ENCODE measurements at regions not wholly inside any gene's neighbourhood (a gene's known extent, or its start where the extent isn't known, plus 50 kb on each side); places are given as distances from the start of the nearest gene placed in this dataset.
A peak's percentile ranks its signal among the peaks of the same experiment; 100 is the strongest.

DNA sequence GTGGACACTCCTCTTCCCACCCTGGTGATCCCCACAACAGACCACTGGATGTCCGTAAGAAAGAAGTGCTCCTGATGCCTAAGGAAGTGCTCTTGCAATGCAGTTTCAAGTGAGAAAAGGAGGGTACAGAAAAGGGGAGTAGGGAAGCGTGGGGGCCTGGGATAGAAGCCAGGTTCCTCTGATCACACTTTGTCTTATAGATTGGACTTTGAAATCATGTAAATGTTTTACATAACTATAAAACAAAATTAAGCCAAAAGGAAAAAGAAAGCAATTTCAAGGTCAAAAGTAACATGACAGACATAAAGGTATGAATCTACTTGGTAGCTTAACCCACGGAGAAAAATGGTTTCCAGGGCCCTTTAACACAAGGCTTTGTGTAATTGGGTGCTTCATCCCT is 107.3 kb upstream of the TRPM1 start:
- Histone ChIP-seq H3K4me3 (no peak overlapping the region), H3K36me3 (no peaks in the 10 kb centered on the region), H3K4me1 (peaks cover 21% of the 10 kb centered on the region), H3K27me3 (ENCODE audit: low read depth) (no peaks in the 10 kb centered on the region), H3K27ac (replicated peaks) (no peak overlapping the region), H3K9me3 (replicated peaks) (peaks cover 9% of the 10 kb centered on the region)
- TF ChIP-seq, protein P1, sequence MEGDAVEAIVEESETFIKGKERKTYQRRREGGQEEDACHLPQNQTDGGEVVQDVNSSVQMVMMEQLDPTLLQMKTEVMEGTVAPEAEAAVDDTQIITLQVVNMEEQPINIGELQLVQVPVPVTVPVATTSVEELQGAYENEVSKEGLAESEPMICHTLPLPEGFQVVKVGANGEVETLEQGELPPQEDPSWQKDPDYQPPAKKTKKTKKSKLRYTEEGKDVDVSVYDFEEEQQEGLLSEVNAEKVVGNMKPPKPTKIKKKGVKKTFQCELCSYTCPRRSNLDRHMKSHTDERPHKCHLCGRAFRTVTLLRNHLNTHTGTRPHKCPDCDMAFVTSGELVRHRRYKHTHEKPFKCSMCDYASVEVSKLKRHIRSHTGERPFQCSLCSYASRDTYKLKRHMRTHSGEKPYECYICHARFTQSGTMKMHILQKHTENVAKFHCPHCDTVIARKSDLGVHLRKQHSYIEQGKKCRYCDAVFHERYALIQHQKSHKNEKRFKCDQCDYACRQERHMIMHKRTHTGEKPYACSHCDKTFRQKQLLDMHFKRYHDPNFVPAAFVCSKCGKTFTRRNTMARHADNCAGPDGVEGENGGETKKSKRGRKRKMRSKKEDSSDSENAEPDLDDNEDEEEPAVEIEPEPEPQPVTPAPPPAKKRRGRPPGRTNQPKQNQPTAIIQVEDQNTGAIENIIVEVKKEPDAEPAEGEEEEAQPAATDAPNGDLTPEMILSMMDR (IDR thresholded peaks at IDR 0.05; ENCODE audit: borderline replicate concordance), result no peak
- intact Hi-C loops (cut with micrococcal nuclease), result no loop called here
- no peak for DNase-seq

DNA sequence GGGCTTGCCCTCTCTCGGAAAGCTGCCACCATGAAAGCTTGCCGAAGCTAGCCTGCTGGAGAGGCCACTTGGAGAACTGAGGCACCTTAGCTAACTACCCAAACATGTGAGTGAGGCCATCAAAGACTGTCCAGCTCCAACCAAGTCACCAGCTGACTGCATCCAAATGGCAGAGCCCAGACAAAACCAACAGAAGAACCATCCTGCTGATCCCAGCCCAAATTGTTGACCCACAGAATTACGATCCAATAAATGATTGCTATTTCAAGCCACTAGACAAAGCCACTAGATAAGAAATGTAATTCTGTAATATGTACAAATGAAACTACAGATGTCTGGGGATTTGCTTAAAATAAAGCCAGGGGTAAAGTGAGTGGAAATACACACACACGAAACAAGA is 109.8 kb upstream of the TRPM1 start:
- intact Hi-C loops (cut with micrococcal nuclease), result no loop called here
- peaks cover 9% of the 10 kb centered on the region for H3K9me3 ChIP-seq (replicated peaks)
- H3K27ac ChIP-seq (replicated peaks), result no peak overlapping the region
- H3K36me3 ChIP-seq, result no peaks in the 10 kb centered on the region
- no peak for DNase-seq
- H3K27me3 ChIP-seq (ENCODE audit: low read depth), result no peaks in the 10 kb centered on the region
- H3K4me1 ChIP-seq, result peaks cover 39% of the 10 kb centered on the region
- H3K4me3 ChIP-seq, result no peak overlapping the region
- TF ChIP-seq, protein P1 (IDR thresholded peaks at IDR 0.05; ENCODE audit: borderline replicate concordance), result no peak

GRCh38 chr15:31212326-31213080 is 111.0 kb upstream of the TRPM1 start:
- peak overlapping the region; percentile 54 for H3K27ac ChIP-seq (replicated peaks)
- no peaks in the 10 kb centered on the region for H3K36me3 ChIP-seq
- intact Hi-C loops (cut with micrococcal nuclease), result no loop called here
- H3K27me3 ChIP-seq (ENCODE audit: low read depth), result no peaks in the 10 kb centered on the region
- DNase-seq, result no peak
- TF ChIP-seq, protein P1 (IDR thresholded peaks at IDR 0.05; ENCODE audit: borderline replicate concordance), result no peak
- peaks cover 48% of the 10 kb centered on the region for H3K4me1 ChIP-seq
- H3K4me3 ChIP-seq, result no peak overlapping the region
- H3K9me3 ChIP-seq (replicated peaks), result peaks cover 9% of the 10 kb centered on the region

GRCh38 chr15:31214158-31214863 is 112.3 kb upstream of the KLF13 start:
- intact Hi-C loops (cut with micrococcal nuclease), result no loop called here
- peaks cover 57% of the 10 kb centered on the region for H3K4me1 ChIP-seq
- peak overlapping the region; percentile 98 for H3K27ac ChIP-seq (replicated peaks)

DNA sequence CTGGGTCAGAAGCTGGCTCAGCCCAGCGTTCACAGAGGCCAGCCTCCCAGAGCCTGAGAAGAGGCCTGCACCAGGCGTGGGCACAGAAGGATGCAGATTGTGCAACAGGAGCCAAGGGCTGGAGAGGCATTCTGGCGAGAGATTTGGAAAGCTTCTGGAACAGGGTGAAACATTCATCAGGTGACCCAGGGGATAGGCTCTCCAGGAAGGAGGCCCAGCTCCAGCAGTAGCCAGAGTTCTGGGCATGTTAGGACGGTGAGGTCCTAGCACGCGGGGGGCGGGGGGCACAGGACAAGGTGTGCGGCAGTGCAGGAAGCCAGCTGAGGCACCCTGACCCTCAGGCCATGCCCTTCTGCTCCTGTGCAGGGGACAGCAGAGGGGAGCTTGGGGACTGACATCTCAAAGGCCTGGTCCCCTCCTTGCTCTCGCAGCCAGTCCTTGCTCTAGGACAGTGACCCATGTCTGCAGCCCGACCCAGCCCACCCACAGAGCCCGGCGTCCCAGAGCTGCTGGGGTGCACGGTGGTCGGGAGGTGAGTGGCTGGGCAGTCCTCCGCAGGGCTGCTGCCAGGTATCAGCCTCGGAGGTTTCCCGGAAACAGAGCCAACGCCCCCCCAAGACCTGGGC is 111.7 kb upstream of the KLF13 start:
- Histone ChIP-seq H3K9me3 (replicated peaks) (peaks cover 9% of the 10 kb centered on the region), H3K36me3 (no peaks in the 10 kb centered on the region), H3K27ac (replicated peaks) (peak overlapping the region; percentile 98), H3K27me3 (ENCODE audit: low read depth) (no peaks in the 10 kb centered on the region), H3K4me3 (peak overlapping the region; percentile 69), H3K4me1 (peaks cover 57% of the 10 kb centered on the region)
- DNase-seq, result peak; percentile 58
- TF ChIP-seq, protein P1 (IDR thresholded peaks at IDR 0.05; ENCODE audit: borderline replicate concordance), result no peak
- intact Hi-C loops (cut with micrococcal nuclease), result no loop called here

More at GRCh38 chr15:31214158-31214863, 112.3 kb upstream of the KLF13 start:
- Histone ChIP-seq H3K27me3 (ENCODE audit: low read depth) (no peaks in the 10 kb centered on the region), H3K36me3 (no peaks in the 10 kb centered on the region), H3K4me3 (no peak overlapping the region), H3K9me3 (replicated peaks) (peaks cover 9% of the 10 kb centered on the region)
- TF ChIP-seq, protein P1 (IDR thresholded peaks at IDR 0.05; ENCODE audit: borderline replicate concordance), result no peak
- no peak for DNase-seq

All from left ventricle myocardium inferior (tissue), 1 donor.